Pons (tissue), 1 donor: ENCODE measurements at regions not wholly inside any gene's neighbourhood (a gene's known extent, or its start where the extent isn't known, plus 50 kb on each side); places are given as distances from the start of the nearest gene placed in this dataset.

ENCODE experiments used
- DNase-seq: peaks from one replicate; pipeline ENCODE4 v3.0.0-alpha.2; 2016; ENCODE audit warnings: low spot score

DNA sequence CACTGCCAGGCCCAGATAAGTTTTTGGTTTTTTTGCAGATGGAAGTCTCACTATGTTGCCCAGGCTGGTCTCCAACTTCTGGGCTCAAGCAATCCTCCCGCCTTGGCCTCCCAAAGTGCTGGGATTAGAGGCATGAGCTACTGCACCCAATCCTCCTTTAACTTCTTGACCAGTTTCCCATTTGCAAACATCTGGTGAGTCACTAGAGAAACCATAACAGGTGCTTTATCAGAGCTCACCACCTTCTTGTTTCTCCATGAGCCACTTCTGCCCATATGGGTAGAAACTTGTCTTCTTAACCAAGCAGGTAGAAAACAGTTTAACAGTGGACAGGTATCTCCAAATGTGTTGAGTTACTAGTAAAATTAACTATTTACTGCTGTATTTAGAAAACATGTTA, 128.4 kb upstream of the AP1S2 start:
- no peak for DNase-seq

DNA sequence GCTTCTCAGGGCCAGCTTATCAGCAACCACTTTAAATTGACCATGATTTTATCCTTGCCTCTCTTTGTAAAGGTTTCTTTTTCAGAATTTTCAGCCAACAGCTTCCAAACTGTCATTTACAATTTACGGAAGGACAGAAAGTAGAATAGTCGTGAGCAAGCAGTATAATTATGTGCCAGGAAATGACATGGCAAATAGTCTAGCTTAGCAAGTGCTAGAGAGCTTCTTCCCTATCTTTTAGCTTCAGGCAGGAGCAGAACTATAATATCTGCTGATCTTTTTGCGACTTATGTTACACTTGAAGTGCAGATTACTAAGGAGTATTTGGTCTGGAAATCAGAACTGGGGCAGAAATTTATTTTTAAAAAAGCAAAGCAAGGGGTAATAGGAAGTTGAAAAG, 123.0 kb upstream of the AP1S2 start:
- DNase-seq, result no peak

GRCh38 chrX:15976396-15976795, 121.8 kb upstream of the AP1S2 start:
- no peak for DNase-seq

GRCh38 chrX:15973946-15974345, 119.3 kb upstream of the AP1S2 start:
- no peak for DNase-seq

DNA sequence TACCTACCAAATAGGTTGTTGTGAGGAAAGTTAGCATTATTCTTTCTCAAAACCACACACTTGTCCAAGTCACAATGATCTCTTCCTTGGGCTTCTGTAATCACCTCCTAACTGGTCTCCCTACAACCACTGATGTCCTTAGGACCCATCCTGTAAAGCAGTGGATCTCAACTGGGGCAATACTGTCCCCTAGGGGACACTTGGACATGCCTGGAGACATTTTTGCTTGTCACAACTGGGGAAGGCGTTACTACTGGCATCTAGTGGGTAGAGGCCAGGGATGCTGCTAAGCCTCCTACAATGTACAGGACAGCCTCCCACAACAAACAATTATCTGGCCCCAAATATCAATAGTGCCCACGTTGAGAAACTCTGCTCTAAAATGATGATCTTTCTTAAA, 118.7 kb upstream of the AP1S2 start:
- peak; percentile 87 for DNase-seq

DNA sequence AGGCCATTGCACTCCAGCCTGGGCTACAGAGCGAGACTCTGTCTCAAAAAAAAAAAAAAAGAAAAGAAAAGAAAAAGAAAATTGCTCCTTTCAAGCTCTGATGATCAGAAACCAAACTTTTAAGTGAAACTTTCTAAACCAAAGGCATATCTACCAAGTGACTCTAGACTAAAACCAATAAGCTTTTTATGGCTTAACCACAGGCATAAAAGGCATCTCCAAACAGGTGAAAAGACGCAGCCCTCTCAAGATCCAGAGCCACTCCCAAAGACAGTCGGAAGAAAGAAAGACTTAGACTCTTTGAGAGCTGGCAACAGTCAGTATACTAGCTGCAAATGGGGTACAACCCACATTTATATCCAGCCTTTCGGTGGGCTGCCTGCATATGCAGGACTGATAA, 117.1 kb upstream of the AP1S2 start:
- DNase-seq, result no peak

GRCh38 chrX:15963858-15964257, 109.2 kb upstream of the AP1S2 start:
- DNase-seq, result no peak

DNA sequence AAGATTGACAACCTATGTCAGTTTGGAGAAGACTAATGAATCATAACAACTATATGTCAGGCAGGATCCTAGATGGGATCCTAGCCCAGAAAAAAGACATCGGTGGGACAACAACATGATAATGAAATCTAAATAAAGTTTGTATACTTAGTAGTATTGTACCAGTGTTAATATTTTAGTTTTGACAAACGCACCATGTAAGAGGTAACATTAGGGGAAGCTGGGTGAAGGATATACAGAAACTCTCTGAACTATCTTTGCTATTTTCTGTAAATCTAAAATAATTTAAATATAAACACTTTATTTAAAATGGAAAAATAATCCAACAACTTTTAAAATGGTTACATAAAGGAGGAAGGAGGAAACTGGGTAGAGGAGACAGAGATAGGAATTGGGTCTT, 105.6 kb upstream of the AP1S2 start:
- no peak for DNase-seq

DNA sequence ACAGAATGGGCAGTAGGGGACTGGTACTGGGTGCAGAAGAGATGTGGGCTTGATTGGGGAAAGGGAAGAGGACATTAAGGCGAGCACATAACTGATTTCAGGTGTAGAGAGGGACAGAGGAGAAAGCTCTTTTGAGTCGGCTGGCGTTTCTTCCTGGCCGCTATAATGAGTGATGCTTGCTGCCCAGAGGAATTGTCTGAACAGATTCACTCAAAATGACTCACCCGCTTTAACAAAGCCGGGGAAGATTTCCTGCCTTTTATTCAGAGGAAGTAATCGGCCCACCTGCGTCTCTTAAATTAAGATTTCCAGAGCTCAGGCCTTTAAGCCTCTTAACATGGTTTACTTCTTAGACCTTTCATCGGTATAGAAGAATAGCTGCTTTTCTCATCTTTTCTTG, 102.1 kb upstream of the AP1S2 start:
- no peak for DNase-seq

GRCh38 chrX:15953801-15954200, 99.2 kb upstream of the AP1S2 start:
- DNase-seq, result no peak

DNA sequence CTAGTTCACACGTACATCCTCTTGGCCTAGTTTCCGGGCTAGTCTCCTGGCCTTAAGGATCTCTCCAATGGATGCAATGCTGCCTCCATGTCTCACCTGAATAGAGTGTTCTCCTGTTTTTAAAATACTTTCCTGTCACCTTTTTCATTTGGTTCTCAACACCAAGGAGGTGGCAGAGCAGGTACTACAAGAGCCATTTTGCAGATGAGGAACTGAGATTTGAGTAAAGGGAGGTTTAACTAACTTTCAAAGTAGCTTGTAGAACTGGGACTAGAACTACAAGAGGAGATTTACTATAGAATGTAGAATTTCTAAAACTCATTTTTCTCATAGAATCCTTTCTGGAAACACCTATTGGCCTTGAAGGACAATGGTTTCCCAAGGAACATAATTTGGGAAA, 97.6 kb upstream of the AP1S2 start:
- DNase-seq, result no peak

GRCh38 chrX:15948318-15948660, 93.7 kb upstream of the AP1S2 start:
- DNase-seq, result no peak

DNA sequence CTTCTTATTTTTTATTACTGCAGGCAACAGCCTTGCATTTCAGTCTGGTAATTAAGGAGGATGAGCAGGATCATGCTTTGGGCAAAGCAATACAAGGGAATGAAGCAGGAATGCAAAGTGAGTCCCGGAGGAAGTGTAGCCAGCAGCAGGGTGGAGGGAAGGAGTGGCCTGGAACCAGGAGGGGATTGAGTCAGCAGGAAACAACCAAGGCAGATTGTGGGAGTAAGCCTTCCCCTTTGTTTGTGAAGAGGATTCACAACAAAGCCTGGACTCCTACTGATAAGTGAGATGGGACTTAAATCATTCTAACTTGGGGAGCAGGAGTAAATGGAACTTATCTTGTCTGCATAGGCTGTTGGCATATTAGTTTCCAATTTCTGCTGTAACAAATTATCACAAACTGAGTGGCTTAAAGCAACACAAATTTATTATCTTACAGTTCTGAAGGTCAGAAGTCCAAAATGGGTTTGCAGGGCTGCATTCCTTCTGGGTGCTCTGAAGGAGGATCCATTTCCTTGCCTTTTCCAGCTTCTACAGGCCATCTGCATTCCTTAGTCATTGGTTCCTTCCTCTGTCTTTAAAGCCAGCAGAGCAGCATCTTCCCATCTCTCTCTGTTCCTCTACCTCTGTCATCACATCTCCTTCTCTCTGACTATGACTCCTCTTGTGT, 93.2 kb upstream of the AP1S2 start:
- no peak for DNase-seq

DNA sequence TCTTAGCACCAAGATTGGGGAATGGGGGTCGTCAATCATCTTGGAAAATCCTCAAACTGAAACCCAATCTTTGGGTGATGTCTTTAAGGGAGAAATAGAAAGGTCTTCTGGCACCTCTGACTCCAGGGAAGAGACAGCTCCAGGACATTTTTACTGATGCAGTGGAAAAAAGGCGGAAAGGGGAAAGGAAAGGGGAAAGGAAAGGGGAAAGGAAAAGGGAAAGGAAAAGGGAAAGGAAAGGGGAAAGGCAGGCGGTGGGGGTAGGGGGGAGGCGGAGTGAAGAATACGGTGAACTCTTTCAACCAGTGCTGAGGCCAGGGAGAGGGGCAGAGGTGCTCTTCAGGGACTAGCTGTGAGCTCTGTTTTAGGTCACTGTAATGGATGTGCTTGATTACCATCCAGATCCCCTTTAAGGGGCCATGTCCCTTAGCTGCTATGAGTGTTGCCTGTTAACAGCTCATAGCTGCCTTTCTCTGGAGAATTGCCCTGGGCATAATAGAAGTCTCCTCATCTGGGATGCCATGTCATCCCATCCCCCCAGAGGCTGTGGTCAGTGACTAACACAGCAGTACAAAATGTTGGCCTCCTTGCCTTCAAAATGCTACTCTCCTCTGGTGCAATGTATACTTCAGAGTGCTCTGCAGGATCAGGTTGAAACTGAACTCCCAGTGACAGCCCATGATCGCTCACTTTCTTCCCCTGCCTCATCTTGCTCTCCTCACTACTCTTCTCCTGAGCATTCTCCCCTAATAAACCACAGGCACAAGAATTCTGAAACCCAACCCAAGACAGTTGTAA, 92.4 kb upstream of the AP1S2 start:
- no peak for DNase-seq

DNA sequence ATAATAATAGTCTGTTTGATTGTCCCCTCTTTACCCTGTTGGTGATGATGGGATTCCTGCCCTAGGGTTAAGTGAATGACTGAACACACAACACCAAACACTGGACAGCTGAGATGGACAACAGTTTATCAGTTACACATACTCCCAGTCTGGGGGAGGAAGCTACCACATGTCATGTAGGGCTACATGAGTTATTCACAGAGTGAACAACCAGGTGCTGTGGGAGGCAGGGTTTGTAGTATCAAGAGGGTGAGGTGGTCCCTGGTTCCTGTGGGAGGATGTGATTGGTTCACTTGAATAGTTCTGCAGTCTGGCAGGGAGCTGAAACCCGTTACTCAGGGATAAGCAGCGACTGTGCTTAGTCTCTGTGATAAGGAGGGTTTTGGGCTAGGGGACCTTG, 88.8 kb upstream of the AP1S2 start:
- no peak for DNase-seq

- DNase-seq, result no peak
Measured at GRCh38 chrX:15942307-15942706, 87.7 kb upstream of the AP1S2 start.

- peak; percentile 20 for DNase-seq
Measured at GRCh38 chrX:15939737-15940136, 85.1 kb upstream of the AP1S2 start.

GRCh38 chrX:15938072-15938471, 83.5 kb upstream of the AP1S2 start:
- DNase-seq, result no peak

GRCh38 chrX:15931362-15931761, 76.7 kb upstream of the AP1S2 start:
- DNase-seq, result no peak

GRCh38 chrX:15930585-15930984, 76.0 kb upstream of the AP1S2 start:
- no peak for DNase-seq

- no peak for DNase-seq
Measured at GRCh38 chrX:15929194-15929593, 74.6 kb upstream of the AP1S2 start.

DNA sequence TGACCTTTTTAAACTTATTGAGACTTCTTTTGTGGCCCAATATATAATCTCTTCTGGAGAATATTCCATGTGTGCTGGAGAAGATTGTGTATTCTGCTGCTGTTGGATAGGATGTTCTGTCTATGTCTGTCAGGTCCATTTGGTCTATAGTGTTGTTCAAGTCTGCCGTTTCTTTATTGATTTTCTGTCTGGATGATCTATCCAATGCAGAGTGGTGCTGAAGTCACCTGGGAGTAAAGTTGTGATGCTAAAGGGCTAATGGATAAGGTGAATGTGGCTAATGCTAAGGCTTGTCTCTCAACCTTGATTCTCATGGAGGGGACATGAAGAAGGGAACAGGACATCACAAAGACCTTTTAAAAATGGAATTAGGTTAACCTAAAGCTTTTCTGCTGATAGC, 72.0 kb upstream of the AP1S2 start:
- DNase-seq, result no peak

GRCh38 chrX:15918003-15918402, 63.4 kb upstream of the AP1S2 start:
- no peak for DNase-seq

DNA sequence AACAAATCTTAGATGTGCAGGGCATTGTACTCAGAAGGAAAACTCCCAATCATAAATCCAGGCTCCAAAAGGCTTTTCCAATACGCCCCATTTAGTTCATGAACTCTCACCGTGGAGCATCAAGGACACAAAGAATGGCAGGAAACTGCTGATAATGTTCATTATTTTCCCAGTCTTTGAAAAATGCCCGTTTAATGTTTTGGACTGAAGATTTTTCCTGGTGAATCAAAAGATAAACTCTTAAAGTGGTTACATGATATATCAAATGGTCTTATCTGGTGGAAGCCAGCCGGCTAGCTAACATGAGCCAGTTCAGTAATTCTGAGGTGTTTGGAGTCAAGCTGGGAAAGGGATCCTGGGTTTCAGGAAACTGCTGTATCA, 62.1 kb upstream of the AP1S2 start:
- DNase-seq, result no peak
